GM23248 (cell line): ENCODE measurements at regions not wholly inside any gene's neighbourhood (a gene's known extent, or its start where the extent isn't known, plus 50 kb on each side); places are given as distances from the start of the nearest gene placed in this dataset.
"Not testable (repeated sequence)": the region's sequence is repeated elsewhere in the genome, so short reads cannot be mapped to it uniquely, and the experiment has no call there.

Experiments used
- DNase-seq: peaks from one replicate; pipeline ENCODE4 v3.0.0-alpha.2; 2015
- H2AFZ ChIP-seq: fragments of 200-600 bp; sonication (generic); 2 replicates; pipeline ENCODE4 v1.6.1; 2016; ENCODE audit warnings: antibody characterized with exemption
- H3F3A ChIP-seq: fragments of 200-600 bp; sonication (generic); 2 replicates; pipeline ENCODE4 v1.6.1; 2016; ENCODE audit warnings: mild to moderate bottlenecking, antibody characterized with exemption, mixed run types; ENCODE audit not compliant: insufficient read depth
- H3K27ac ChIP-seq: fragments of 200-600 bp; sonication (generic); 2 replicates; pipeline ENCODE4 v1.5.1; 2016; ENCODE audit warnings: mild to moderate bottlenecking
- H3K27me3 ChIP-seq: fragments of 200-600 bp; sonication (generic); replicated peaks from 2 replicates; pipeline ENCODE4 v1.6.1; 2016; ENCODE audit warnings: mild to moderate bottlenecking; ENCODE audit not compliant: insufficient read depth
- H3K36me3 ChIP-seq: fragments of 200-600 bp; sonication (generic); 2 replicates; pipeline ENCODE4 v1.6.1; 2016; ENCODE audit warnings: low read depth, mild to moderate bottlenecking
- H3K4me1 ChIP-seq: fragments of 200-600 bp; sonication (generic); 2 replicates; pipeline ENCODE4 v1.6.1; 2016; ENCODE audit warnings: mild to moderate bottlenecking; ENCODE audit not compliant: insufficient read depth
- H3K4me2 ChIP-seq: fragments of 200-600 bp; sonication (generic); one replicate; pipeline ENCODE4 v1.6.1; 2016; ENCODE audit warnings: mild to moderate bottlenecking; ENCODE audit not compliant: unreplicated experiment
- H3K4me3 ChIP-seq: fragments of 200-600 bp; sonication (generic); 2 replicates; pipeline ENCODE4 v1.5.1; 2016; ENCODE audit warnings: mild to moderate bottlenecking
- H3K79me2 ChIP-seq: fragments of 200-600 bp; sonication (generic); 2 replicates; pipeline ENCODE4 v1.6.1; 2016; ENCODE audit warnings: mild to moderate bottlenecking; ENCODE audit not compliant: insufficient read depth
- H3K9ac ChIP-seq: fragments of 200-600 bp; sonication (generic); 2 replicates; pipeline ENCODE4 v1.6.1; 2016; ENCODE audit warnings: mild to moderate bottlenecking
- H3K9me2 ChIP-seq: fragments of 200-600 bp; sonication (generic); 2 replicates; pipeline ENCODE4 v1.6.1; 2016; ENCODE audit warnings: mixed run types, mild to moderate bottlenecking, moderate library complexity; ENCODE audit not compliant: insufficient read depth
- H3K9me3 ChIP-seq: fragments of 200-600 bp; sonication (generic); one replicate; pipeline ENCODE4 v1.6.1; 2017; ENCODE audit warnings: low read depth
- H4K20me1 ChIP-seq: fragments of 200-600 bp; sonication (generic); 2 replicates; pipeline ENCODE4 v1.6.0; 2016; ENCODE audit not compliant: insufficient read depth
- EZH2 ChIP-seq: fragments of 200-600 bp; sonication (generic); IDR thresholded peaks from 2 replicates; pipeline ENCODE4 v1.6.1; 2018; ENCODE audit warnings: antibody characterized with exemption, mild to moderate bottlenecking; ENCODE audit not compliant: insufficient read depth, poor library complexity, severe bottlenecking
- EZH2phosphoT487 ChIP-seq: fragments of 200-600 bp; sonication (generic); IDR thresholded peaks from 2 replicates; pipeline ENCODE4 v1.6.1; 2018; ENCODE audit warnings: antibody characterized with exemption, moderate library complexity, mild to moderate bottlenecking, low read depth; ENCODE audit not compliant: insufficient read depth
- WGBS, 2 experiments: methylation state at CpG; one replicate each; pipeline ENCODE4 v1.1.6; 2015 to 2017; ENCODE audit warnings: low lambda C conversion rate in 2 of 2, low coverage in 1 of 2; ENCODE audit errors: missing lambda C conversion rate in 2 of 2; 5-methylcytosine and 5-hydroxymethylcytosine counted together
- in situ Hi-C: fragments of 300-500 bp; cut with MboI; formaldehyde crosslinking; loops from 2 replicates; pipeline ENCODE4 v1.15.0; 2020

GRCh38 chr14:80047761-80048160 lies 163.5 kb downstream of the DIO2 start:
- in situ Hi-C loops = no loop called here
- no peaks in the 10 kb centered on the region for H3K27me3 ChIP-seq
- 41 to 48% methylated on average over 3 of the region's 3 CpGs for WGBS, 2 experiments
- H2AFZ ChIP-seq = no peak overlapping the region
- no peak for DNase-seq
- H3K36me3 ChIP-seq = no peaks in the 10 kb centered on the region
- no peak overlapping the region for H3K9ac ChIP-seq
- no peaks in the 10 kb centered on the region for H3K79me2 ChIP-seq
- no peak overlapping the region for H3K4me2 ChIP-seq
- no peak overlapping the region for H3K4me3 ChIP-seq
- H3F3A ChIP-seq = no peaks in the 10 kb centered on the region
- H3K27ac ChIP-seq = no peak overlapping the region
- H4K20me1 ChIP-seq = no peaks in the 10 kb centered on the region
- H3K4me1 ChIP-seq = no peaks in the 10 kb centered on the region
- no peaks in the 10 kb centered on the region for H3K9me2 ChIP-seq
- H3K9me3 ChIP-seq = no peaks in the 10 kb centered on the region
- TF ChIP-seq EZH2 (no peak), EZH2phosphoT487 (no peak)

DNA sequence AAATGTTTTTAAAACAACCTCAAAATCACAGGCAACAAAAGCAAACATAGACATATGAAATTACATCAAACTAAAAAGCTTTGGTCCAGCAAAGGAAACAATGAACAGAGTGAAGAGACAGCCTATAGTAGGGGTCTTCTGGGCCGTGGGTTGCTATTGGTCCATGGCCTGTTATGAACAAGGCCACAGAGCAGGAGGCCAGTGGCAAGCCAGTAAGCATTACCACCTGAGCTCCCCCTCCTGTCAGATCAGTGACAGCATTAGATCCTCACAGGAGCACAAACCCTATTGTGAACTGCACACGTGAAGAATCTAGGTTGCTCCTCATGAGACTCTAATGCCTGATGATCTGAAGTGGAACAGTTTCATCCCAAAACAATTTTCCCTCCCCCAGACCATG lies 174.0 kb downstream of the DIO2 start:
- Histone ChIP-seq H3K9ac (no peak overlapping the region), H3F3A (no peaks in the 10 kb centered on the region), H3K9me3 (no peaks in the 10 kb centered on the region), H3K79me2 (no peaks in the 10 kb centered on the region), H3K27me3 (no peaks in the 10 kb centered on the region), H4K20me1 (no peaks in the 10 kb centered on the region), H3K9me2 (no peaks in the 10 kb centered on the region), H3K27ac (no peak overlapping the region), H3K4me3 (no peak overlapping the region), H3K36me3 (no peaks in the 10 kb centered on the region), H2AFZ (no peak overlapping the region), H3K4me1 (no peaks in the 10 kb centered on the region), H3K4me2 (no peak overlapping the region)
- in situ Hi-C loops = no loop called here
- no peak for DNase-seq
- TF ChIP-seq EZH2phosphoT487 = no peak
- WGBS, 2 experiments = 20 to 22% methylated on average over 2 of the region's 2 CpGs

DNA sequence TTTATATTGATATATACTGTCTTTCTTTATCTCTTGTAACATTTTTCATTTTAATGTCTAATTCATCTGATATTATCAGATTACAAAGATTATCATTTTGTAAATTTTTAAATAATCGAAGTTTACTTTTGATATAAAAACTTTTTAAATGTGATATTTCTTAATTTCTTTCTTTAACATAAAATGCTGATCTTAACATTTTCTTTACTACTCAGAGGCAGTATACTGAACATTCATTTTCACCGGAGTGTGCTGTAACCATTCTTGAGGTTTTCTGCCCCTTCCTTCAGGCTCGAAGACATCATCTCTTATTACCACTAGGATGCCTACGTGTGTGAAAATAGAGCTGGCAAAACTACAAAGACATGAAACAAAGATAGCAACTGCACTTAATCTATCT lies 186.9 kb downstream of the DIO2 start:
- H3K4me3 ChIP-seq = no peak overlapping the region
- no peaks in the 10 kb centered on the region for H3F3A ChIP-seq
- no peak overlapping the region for H3K27ac ChIP-seq
- H3K4me1 ChIP-seq = no peaks in the 10 kb centered on the region
- no peak for DNase-seq
- H3K9ac ChIP-seq = no peak overlapping the region
- H2AFZ ChIP-seq = no peak overlapping the region
- H3K9me3 ChIP-seq = no peaks in the 10 kb centered on the region
- H3K79me2 ChIP-seq = no peaks in the 10 kb centered on the region
- no peaks in the 10 kb centered on the region for H3K9me2 ChIP-seq
- TF ChIP-seq EZH2 = no peak
- TF ChIP-seq EZH2phosphoT487 = no peak
- H3K27me3 ChIP-seq = no peaks in the 10 kb centered on the region
- in situ Hi-C loops = no loop called here
- no peaks in the 10 kb centered on the region for H3K36me3 ChIP-seq
- WGBS, 2 experiments = 41 to 47% methylated on average over 4 of the region's 4 CpGs
- H3K4me2 ChIP-seq = no peak overlapping the region
- H4K20me1 ChIP-seq = no peaks in the 10 kb centered on the region

- H3K9me2 ChIP-seq, in situ Hi-C loops, H3F3A ChIP-seq, H3K27ac ChIP-seq, H3K36me3 ChIP-seq, H3K27me3 ChIP-seq, H3K4me3 ChIP-seq, H3K4me1 ChIP-seq, DNase-seq, H3K79me2 ChIP-seq, H4K20me1 ChIP-seq, H3K4me2 ChIP-seq, H3K9me3 ChIP-seq, H3K9ac ChIP-seq, H2AFZ ChIP-seq: not testable (repeated sequence)
- WGBS, 2 experiments = 33 to 38% methylated on average over 3 of the region's 3 CpGs
Observed at GRCh38 chr14:80018476-80018875, 192.8 kb downstream of the DIO2 start.

DNA sequence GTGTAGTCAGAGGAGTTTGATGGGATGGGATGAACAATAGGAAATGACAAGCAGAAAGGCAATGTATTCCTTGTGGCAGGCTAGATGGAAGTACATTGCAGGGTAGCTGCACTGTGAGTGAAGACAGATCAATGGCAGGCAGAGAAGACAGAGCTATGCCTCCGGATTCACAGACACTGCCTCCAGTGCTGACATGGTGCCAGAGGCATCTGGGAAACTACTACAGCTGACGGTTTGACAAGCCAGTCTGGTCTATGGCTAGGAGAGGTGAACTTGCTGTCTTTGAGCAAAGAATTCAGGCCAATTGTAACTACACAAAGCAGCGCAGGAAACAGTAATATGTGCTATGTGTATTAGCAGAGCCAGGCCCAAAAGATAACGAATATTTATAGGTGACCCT lies 193.5 kb downstream of the DIO2 start:
- H3K27ac ChIP-seq = no peak overlapping the region
- DNase-seq = no peak
- H3K9me3 ChIP-seq = no peaks in the 10 kb centered on the region
- in situ Hi-C loops = no loop called here
- H3K9ac ChIP-seq = no peak overlapping the region
- H3F3A ChIP-seq = no peaks in the 10 kb centered on the region
- H3K4me3 ChIP-seq = no peak overlapping the region
- no peaks in the 10 kb centered on the region for H3K9me2 ChIP-seq
- H3K4me2 ChIP-seq = no peak overlapping the region
- no peaks in the 10 kb centered on the region for H3K27me3 ChIP-seq
- no peaks in the 10 kb centered on the region for H3K4me1 ChIP-seq
- H3K79me2 ChIP-seq = no peaks in the 10 kb centered on the region
- no peaks in the 10 kb centered on the region for H3K36me3 ChIP-seq
- WGBS, 2 experiments = 3 to 7% methylated on average over 4 of the region's 4 CpGs
- no peaks in the 10 kb centered on the region for H4K20me1 ChIP-seq
- TF ChIP-seq EZH2phosphoT487 (no peak), EZH2 (no peak)
- no peak overlapping the region for H2AFZ ChIP-seq

- H3K36me3 ChIP-seq, H3K9me2 ChIP-seq, H3K27ac ChIP-seq, H3K9me3 ChIP-seq, in situ Hi-C loops, H3K4me2 ChIP-seq, DNase-seq, H4K20me1 ChIP-seq, H2AFZ ChIP-seq, H3F3A ChIP-seq, H3K27me3 ChIP-seq, H3K79me2 ChIP-seq, H3K4me3 ChIP-seq, H3K4me1 ChIP-seq, H3K9ac ChIP-seq: not testable (repeated sequence)
- no CpG with 5 or more reads among the region's 1 CpG for WGBS, 2 experiments
Observed at GRCh38 chr14:80010245-80010644, 201.1 kb downstream of the DIO2 start.
